HUES48 (cell line): ENCODE measurements at regions not wholly inside any gene's neighbourhood (a gene's known extent, or its start where the extent isn't known, plus 50 kb on each side); places are given as distances from the start of the nearest gene placed in this dataset.
"Not testable (repeated sequence)": the region's sequence is repeated elsewhere in the genome, so short reads cannot be mapped to it uniquely, and the experiment has no call there.

Experiments used
- H3K27ac ChIP-seq: one replicate; pipeline ENCODE4 v1.7.0; 2013; ENCODE audit warnings: low read depth, low read length, inconsistent platforms
- H3K27me3 ChIP-seq: 2 replicates; pipeline ENCODE4 v1.6.1; 2013; ENCODE audit warnings: mild to moderate bottlenecking, low read length; ENCODE audit not compliant: control insufficient read depth, insufficient read depth
- H3K36me3 ChIP-seq: 2 replicates; pipeline ENCODE4 v1.6.1; 2013; ENCODE audit warnings: low read length; ENCODE audit not compliant: control insufficient read depth, insufficient read depth
- H3K4me1 ChIP-seq: 2 replicates; pipeline ENCODE4 v1.6.1; 2013; ENCODE audit warnings: mild to moderate bottlenecking, low read length; ENCODE audit not compliant: control insufficient read depth, insufficient read depth
- H3K4me3 ChIP-seq: 2 replicates; pipeline ENCODE4 v1.5.1; 2013; ENCODE audit warnings: mild to moderate bottlenecking, low read depth, low read length
- H3K9ac ChIP-seq: 2 replicates; pipeline ENCODE4 v1.6.1; 2013; ENCODE audit warnings: mild to moderate bottlenecking, low read depth, low read length, moderate library complexity
- H3K9me3 ChIP-seq: 2 replicates; pipeline ENCODE4 v1.6.1; 2013; ENCODE audit warnings: low read length; ENCODE audit not compliant: control insufficient read depth, insufficient read depth

DNA sequence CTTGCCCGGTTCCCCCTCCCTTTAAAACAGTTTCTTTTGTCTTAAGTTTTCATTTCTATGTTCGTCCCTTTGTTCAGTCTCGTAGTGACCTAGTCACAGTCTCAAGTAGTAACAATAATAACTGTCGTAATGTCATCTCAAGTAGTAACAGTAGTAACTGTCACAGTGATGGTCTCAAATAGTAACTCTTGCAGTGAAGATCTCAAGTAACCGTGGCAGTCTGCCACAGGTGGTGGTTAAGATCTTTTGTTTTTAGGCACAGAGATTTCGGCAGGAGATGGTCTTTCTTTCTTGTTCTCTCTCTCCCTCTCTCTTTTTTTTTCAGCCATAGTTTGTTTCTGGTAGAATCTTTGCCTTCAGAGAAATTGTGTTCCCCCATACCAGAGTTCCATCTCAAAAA lies 656.0 kb upstream of the SGO1 start:
- H3K27me3 ChIP-seq = no peaks in the 10 kb centered on the region
- no peak overlapping the region for H3K4me3 ChIP-seq
- no peaks in the 10 kb centered on the region for H3K36me3 ChIP-seq
- H3K9me3 ChIP-seq = no peaks in the 10 kb centered on the region
- H3K27ac ChIP-seq = no peak overlapping the region
- peaks cover 20% of the 10 kb centered on the region for H3K4me1 ChIP-seq
- H3K9ac ChIP-seq = no peak overlapping the region

DNA sequence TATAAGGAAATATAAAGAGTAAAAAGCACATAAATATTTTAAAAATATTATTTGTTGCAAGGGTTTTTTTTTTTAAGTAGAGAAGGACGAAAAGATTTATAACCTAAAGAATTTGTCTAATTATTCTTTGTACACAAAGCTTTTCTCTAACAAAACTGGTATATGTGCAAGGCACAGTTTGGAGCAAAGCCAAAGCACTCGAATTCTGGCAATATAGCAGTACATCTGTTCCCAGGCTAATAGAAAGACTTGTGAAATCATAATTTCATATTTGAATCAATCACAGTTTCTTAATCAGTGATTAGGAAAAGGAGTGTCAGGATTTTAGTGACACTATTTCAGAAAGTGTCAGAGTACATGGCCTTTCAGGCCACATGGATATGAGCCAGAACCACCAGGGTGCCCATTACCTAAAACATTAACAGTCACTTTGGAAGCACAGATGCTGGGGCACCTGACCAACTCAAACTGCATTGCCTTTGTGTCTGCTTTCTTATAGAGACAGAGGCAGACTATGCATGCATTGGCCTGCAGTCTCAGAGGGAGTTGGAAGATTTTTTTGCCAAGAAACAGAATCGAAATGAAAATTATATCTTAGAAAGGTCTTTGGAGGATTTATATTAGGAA lies 651.8 kb upstream of the SGO1 start:
- H3K4me3 ChIP-seq = no peak overlapping the region

DNA sequence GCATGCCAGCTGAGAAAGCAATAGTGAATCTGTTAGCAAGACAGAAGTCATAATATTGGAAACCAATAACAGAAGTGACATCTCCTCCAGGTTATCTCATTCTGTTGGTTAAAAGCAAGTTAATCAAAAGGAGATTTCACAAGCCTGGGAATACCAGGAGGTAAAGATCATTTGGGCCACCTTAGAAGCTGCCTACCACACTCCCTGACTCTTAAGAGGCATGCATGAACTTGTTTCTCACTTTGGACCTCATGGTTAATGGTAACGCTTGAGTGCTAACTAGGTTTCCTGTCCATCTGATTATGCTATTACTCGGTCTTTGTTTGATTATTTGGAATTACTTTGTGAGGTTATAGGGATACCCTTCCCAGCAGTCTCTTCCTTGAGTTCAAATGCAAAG lies 650.8 kb upstream of the SGO1 start:
- Histone ChIP-seq H3K27ac (no peak overlapping the region), H3K27me3 (no peaks in the 10 kb centered on the region), H3K9me3 (no peaks in the 10 kb centered on the region), H3K9ac (no peak overlapping the region), H3K4me3 (no peak overlapping the region), H3K4me1 (no peaks in the 10 kb centered on the region), H3K36me3 (no peaks in the 10 kb centered on the region)

More for the DNA sequence above, 651.8 kb upstream of the SGO1 start:
- Histone ChIP-seq H3K36me3 (no peaks in the 10 kb centered on the region), H3K27ac (no peak overlapping the region), H3K27me3 (no peaks in the 10 kb centered on the region), H3K9ac (no peak overlapping the region), H3K4me1 (0 out of 2 replicates have a peak, but pooled peaks cover 5% of the 10 kb centered on the region), H3K9me3 (no peaks in the 10 kb centered on the region)

DNA sequence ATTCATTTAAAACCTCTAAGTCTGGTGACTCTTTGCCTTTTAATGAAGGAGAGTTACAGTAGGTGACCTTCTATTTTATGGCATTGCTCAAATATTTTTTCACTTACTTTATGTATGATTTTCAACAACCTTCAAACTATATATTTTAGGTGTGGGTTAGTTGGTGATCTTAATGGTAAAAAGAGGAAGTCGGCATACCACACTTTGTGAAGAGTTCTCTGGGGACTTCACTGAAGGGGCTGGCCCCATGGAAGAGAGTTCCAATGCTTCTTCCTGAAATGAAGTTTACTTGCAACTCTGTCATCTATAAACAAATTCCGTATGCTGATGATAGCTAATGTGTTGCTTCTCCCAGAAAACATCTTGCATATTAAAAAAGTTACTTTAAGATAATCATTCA lies 647.0 kb upstream of the SGO1 start:
- Histone ChIP-seq H3K36me3 (no peaks in the 10 kb centered on the region), H3K27me3 (no peaks in the 10 kb centered on the region), H3K27ac (no peak overlapping the region), H3K9ac (no peak overlapping the region), H3K4me1 (no peaks in the 10 kb centered on the region), H3K4me3 (no peak overlapping the region), H3K9me3 (no peaks in the 10 kb centered on the region)

DNA sequence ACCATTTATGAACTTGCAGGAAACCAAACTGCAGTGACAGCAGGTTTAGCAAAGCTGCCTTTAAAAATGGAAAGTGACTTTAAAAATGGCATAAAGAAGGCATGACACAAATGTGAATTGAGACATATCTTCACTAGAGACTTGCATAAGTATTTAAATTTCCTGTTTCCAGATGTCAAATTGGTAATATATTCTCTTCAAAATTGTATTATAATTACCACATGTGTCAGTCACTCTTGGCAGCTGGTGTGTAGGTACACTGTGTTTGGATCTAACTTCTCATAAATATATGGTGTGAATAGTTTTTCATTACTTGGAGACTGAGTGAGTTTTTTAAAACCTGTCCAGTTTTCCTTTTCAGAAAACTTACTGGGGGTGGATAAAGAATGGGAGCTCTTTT lies 636.2 kb upstream of the SGO1 start:
- Histone ChIP-seq H3K36me3 (no peaks in the 10 kb centered on the region), H3K9me3 (peaks cover 16% of the 10 kb centered on the region), H3K27ac (no peak overlapping the region), H3K27me3 (no peaks in the 10 kb centered on the region), H3K4me3 (no peak overlapping the region), H3K9ac (no peak overlapping the region), H3K4me1 (no peaks in the 10 kb centered on the region)

DNA sequence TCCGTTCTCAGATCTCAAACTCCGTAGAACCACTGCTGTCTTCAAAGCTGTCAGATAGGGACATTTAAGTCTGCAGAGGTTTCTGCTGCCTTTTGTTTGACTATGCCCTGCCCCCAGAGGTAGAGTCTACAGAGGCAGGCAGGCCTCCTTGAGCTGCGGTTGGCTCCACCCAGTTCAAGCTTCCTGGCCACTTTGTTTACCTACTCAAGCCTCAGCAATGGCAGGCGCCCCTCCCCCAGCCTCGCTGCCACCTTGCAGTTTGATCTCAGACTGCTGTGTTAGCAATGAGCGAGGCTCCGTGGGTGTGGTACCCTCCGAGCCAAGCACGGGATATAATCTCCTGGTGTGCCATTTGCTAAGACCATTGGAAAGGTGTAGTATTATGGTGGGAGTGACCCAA lies 634.9 kb upstream of the SGO1 start:
- not testable (repeated sequence) for H3K36me3 ChIP-seq, H3K27me3 ChIP-seq, H3K4me3 ChIP-seq, H3K9ac ChIP-seq, H3K27ac ChIP-seq, H3K4me1 ChIP-seq
- H3K9me3 ChIP-seq = peaks cover 16% of the 10 kb centered on the region

DNA sequence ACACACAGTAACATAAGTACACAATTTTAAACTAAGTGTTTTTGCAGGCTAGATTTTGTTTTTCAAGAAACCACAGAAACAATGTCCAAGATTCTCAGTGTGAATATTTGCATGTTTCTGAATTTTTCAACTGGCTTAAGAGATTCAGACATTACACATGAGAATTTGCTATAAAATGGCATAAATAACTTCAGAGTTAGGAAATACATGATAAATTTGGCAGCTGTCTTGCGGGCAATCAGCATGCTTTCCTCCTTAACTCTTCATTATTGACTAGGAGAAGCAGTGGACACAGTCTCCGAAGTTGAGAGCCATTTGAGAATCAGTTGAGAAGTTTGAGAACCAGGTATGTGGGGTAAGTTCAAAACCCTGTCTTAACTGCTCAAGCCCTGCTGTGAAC lies 625.6 kb upstream of the SGO1 start:
- Histone ChIP-seq H3K27me3 (no peaks in the 10 kb centered on the region), H3K36me3 (no peaks in the 10 kb centered on the region), H3K4me1 (no peaks in the 10 kb centered on the region), H3K9me3 (no peaks in the 10 kb centered on the region), H3K27ac (no peak overlapping the region), H3K9ac (no peak overlapping the region), H3K4me3 (no peak overlapping the region)

DNA sequence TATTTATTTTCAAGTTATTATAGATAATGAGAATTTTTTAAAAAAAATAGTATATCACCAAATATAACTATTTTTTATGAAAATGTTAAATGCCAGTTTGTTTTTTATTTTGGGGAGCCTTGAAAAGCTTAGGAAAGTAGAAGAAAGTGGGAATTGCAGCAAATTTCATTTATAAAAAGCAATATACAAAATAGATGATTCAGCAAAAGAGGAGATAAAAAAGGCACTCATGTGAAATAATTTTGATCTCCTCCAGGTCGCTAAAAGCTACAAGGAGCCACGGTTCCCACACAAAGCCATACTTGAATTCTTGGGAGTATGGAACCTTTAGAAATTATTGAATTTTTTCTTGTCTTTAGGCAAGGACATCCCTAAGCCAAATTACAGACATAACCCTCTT lies 625.0 kb upstream of the SGO1 start:
- Histone ChIP-seq H3K36me3 (no peaks in the 10 kb centered on the region), H3K4me3 (no peak overlapping the region), H3K4me1 (no peaks in the 10 kb centered on the region), H3K27ac (no peak overlapping the region), H3K27me3 (no peaks in the 10 kb centered on the region), H3K9me3 (no peaks in the 10 kb centered on the region), H3K9ac (no peak overlapping the region)

DNA sequence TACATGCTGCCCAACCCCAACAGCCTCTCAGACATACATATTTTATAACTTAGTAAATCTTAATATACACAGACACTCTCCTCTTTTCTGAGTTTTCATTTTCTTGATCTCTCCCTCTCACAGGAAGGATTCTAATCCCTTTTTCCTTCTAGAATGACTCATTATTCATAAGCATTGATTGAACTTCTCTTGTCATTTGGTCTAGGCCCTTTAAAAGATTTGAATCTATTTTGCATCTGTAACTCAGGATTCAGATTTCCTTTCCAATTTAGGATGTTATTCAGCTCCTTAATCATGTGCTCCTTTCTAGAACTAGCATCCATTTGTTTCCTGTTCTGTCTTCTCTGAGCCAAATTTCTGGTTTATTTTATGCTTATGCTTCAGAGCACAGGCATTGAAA lies 624.5 kb upstream of the SGO1 start:
- no peaks in the 10 kb centered on the region for H3K27me3 ChIP-seq
- H3K9ac ChIP-seq = no peak overlapping the region
- no peaks in the 10 kb centered on the region for H3K4me1 ChIP-seq
- no peak overlapping the region for H3K27ac ChIP-seq
- H3K4me3 ChIP-seq = no peak overlapping the region
- no peaks in the 10 kb centered on the region for H3K9me3 ChIP-seq
- H3K36me3 ChIP-seq = no peaks in the 10 kb centered on the region

DNA sequence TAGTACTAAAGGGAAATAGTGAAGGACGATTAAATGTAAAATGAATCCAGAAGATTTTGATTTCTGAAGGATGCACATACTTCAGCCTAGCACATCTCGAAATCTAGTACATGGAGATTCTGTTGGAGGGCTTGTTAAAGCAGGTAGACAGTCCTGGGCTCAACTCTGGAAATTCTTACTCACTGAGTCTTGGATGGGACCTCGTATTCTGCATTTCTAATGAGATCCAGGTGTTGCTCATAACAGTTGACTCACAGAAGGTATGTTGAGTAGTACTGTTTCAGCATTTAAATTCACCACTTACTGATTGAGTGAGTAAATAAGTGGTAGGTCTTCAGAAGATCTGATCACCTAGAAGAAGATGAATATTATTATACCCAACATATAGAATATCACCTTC lies 623.4 kb upstream of the SGO1 start:
- H3K9me3 ChIP-seq = no peaks in the 10 kb centered on the region
- no peak overlapping the region for H3K4me3 ChIP-seq
- H3K27ac ChIP-seq = no peak overlapping the region
- H3K27me3 ChIP-seq = no peaks in the 10 kb centered on the region
- H3K9ac ChIP-seq = no peak overlapping the region
- no peaks in the 10 kb centered on the region for H3K36me3 ChIP-seq
- H3K4me1 ChIP-seq = no peaks in the 10 kb centered on the region

DNA sequence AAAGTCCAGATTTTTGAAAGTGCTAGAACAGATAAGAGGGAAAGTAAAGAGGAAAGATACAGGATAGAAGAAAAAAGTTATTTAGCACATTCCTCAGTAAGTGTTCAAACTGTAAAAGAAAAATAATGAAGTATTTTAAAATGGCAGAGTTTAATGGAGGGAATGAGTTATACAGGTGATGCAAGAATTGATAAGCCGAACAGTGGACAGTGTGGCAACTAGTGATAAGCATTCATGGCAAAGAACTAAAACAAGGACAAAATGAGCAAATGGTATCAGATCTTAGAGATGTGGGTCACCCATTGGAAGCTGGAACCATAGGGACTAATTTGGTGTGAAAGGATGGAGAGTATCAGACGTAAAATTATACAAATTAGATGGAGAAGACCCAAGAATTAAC lies 622.9 kb upstream of the SGO1 start:
- Histone ChIP-seq H3K36me3 (no peaks in the 10 kb centered on the region), H3K9ac (no peak overlapping the region), H3K27ac (no peak overlapping the region), H3K4me3 (no peak overlapping the region), H3K4me1 (no peaks in the 10 kb centered on the region), H3K9me3 (no peaks in the 10 kb centered on the region), H3K27me3 (no peaks in the 10 kb centered on the region)

DNA sequence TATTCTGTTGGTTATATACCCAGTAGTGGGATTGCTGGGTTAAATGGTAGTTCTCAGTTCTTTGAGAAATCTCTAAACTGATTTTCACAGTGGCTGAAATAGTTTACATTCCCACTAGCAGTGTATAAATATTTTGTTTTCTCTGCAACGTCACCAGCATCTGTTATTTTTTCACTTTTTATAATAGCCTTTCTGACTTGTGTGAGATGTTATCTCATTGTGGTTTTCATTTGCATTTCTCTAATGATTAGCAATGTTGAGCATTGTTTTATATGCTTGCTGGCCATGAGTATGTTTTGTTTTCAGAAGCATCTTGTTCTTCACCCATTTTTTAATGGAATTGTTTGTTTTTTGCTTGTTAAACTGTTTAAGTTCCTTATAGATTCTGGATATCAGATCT lies 612.7 kb upstream of the SGO1 start:
- no peak overlapping the region for H3K27ac ChIP-seq
- no peaks in the 10 kb centered on the region for H3K27me3 ChIP-seq
- no peaks in the 10 kb centered on the region for H3K4me1 ChIP-seq
- no peaks in the 10 kb centered on the region for H3K36me3 ChIP-seq
- no peak overlapping the region for H3K9ac ChIP-seq
- H3K4me3 ChIP-seq = no peak overlapping the region
- no peaks in the 10 kb centered on the region for H3K9me3 ChIP-seq
